ENCODE measurements at regions not wholly inside any gene's neighbourhood (a gene's known extent, or its start where the extent isn't known, plus 50 kb on each side); places are given as distances from the start of the nearest gene placed in this dataset.

DNA sequence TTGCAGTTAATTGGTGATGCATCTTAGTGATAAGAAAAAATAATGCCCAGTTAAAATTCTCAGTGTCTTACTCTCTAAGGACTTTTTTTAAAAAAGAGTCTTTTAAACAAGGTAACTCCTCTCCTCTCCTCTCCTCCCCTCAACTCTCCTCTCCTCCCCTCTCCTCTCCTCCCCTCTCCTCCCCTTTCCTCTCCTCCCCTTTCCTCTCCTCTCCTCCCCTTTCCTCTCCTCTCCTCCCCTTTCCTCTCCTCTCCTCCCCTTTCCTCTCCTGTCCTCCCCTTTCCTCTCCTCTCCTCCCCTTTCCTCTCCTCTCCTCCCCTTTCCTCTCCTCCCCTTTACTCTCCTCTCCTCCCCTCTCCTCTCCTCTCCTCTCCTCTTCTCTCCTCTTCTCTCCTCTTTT lies 675.9 kb upstream of the RBFOX1 start:
- Histone ChIP-seq H3K27ac (ENCODE audit: insufficient read depth, low read depth, low read length) (no peak overlapping the region), H3K9ac (replicated peaks; ENCODE audit: extremely low read depth, insufficient read depth, low read length) (no peak overlapping the region), H3K4me2 (ENCODE audit: insufficient read depth, low read length) (no peak overlapping the region), H3K4me3 (replicated peaks in 1 of 3; ENCODE audit: insufficient read depth in 1 of 3, low read depth in 1 of 3, low read length in 3 of 3) (no peak overlapping the region), H3K9me1 (replicated peaks; ENCODE audit: control insufficient read depth, extremely low read depth, insufficient read depth, low read length) (no peaks in the 10 kb centered on the region), H3K9me3 (replicated peaks; ENCODE audit: control insufficient read depth, insufficient read depth, low read length) (no peaks in the 10 kb centered on the region), H3K36me3 (ENCODE audit: control insufficient read depth in 2 of 2, extremely low read depth in 1 of 2, insufficient read depth in 2 of 2, low read length in 2 of 2) (no peaks in the 10 kb centered on the region), H3K4me1 (ENCODE audit: control insufficient read depth, extremely low read depth, insufficient read depth, low read length) (no peaks in the 10 kb centered on the region), H3K27me3 (ENCODE audit: control insufficient read depth in 2 of 2, insufficient read depth in 2 of 2, low read length in 2 of 2) (no peaks in the 10 kb centered on the region), H3K79me2 (ENCODE audit: control insufficient read depth, insufficient read depth, low read length) (no peaks in the 10 kb centered on the region), H2AFZ (ENCODE audit: low read depth, low read length) (no peak overlapping the region), H4K20me1 (replicated peaks; ENCODE audit: control insufficient read depth, extremely low read depth, insufficient read depth, low read length) (no peaks in the 10 kb centered on the region)
- no TSS peak for BruUV-seq (replicated peaks)
- CTCF ChIA-PET: no interaction called here
- DNase-seq (ENCODE audit: low read depth, low spot score): no peak
- dilution Hi-C loops (cut with MboI; ENCODE audit: extremely low pct_ligation_motif_present, low sequenced_read_pairs): no loop called here
- TF ChIP-seq GATA2 (IDR thresholded peaks at IDR 0.05; ENCODE audit: insufficient read depth, insufficient read length, low read depth, low read length) (no peak), MYC (IDR thresholded peaks at IDR 0.05; ENCODE audit: low read depth, low read length) (no peak), JUN (IDR thresholded peaks at IDR 0.05; ENCODE audit: borderline replicate concordance, insufficient read depth, insufficient read length, low read depth) (no peak), POLR2AphosphoS5 (IDR thresholded peaks at IDR 0.05; ENCODE audit: insufficient read depth, low read depth, low read length) (no peak), EZH2 (IDR thresholded peaks at IDR 0.05; ENCODE audit: borderline replicate concordance, low read depth, low read length, severe bottlenecking) (no peak), FOS (IDR thresholded peaks at IDR 0.05; ENCODE audit: borderline replicate concordance, insufficient read depth, low read length) (no peak), POLR2A (IDR thresholded peaks at IDR 0.05; ENCODE audit: low read depth, low read length) (no peak)
- TF ChIP-seq, protein P1, sequence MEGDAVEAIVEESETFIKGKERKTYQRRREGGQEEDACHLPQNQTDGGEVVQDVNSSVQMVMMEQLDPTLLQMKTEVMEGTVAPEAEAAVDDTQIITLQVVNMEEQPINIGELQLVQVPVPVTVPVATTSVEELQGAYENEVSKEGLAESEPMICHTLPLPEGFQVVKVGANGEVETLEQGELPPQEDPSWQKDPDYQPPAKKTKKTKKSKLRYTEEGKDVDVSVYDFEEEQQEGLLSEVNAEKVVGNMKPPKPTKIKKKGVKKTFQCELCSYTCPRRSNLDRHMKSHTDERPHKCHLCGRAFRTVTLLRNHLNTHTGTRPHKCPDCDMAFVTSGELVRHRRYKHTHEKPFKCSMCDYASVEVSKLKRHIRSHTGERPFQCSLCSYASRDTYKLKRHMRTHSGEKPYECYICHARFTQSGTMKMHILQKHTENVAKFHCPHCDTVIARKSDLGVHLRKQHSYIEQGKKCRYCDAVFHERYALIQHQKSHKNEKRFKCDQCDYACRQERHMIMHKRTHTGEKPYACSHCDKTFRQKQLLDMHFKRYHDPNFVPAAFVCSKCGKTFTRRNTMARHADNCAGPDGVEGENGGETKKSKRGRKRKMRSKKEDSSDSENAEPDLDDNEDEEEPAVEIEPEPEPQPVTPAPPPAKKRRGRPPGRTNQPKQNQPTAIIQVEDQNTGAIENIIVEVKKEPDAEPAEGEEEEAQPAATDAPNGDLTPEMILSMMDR (IDR thresholded peaks at IDR 0.05; ENCODE audit: extremely low read depth in 1 of 2, insufficient read depth in 1 of 2, low read depth in 1 of 2, low read length in 2 of 2): no peak
- TF ChIP-seq, protein P2, sequence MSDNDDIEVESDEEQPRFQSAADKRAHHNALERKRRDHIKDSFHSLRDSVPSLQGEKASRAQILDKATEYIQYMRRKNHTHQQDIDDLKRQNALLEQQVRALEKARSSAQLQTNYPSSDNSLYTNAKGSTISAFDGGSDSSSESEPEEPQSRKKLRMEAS (IDR thresholded peaks at IDR 0.05; ENCODE audit: insufficient read depth, insufficient read length): no peak
- no peak for FAIRE-seq
- POLR2A ChIA-PET: no interaction called here
- intact Hi-C loops (cut with micrococcal nuclease): no loop called here
